ENCODE measurements at regions not wholly inside any gene's neighbourhood (a gene's known extent, or its start where the extent isn't known, plus 50 kb on each side); places are given as distances from the start of the nearest gene placed in this dataset.

- Histone ChIP-seq H3K4me1 (ENCODE audit: control insufficient read depth in 5 of 5, insufficient read depth in 5 of 5, low read length in 5 of 5) (peaks cover 0 to 15% (median 6%) of the 10 kb centered on the region in 5 donors), H3K36me3 (ENCODE audit: control insufficient read depth in 5 of 5, insufficient read depth in 5 of 5, low read length in 5 of 5) (no peaks in the 10 kb centered on the region), H3K27ac (ENCODE audit: low read depth, low read length) (no peak overlapping the region), H3K9ac (ENCODE audit: low read length in 5 of 5) (no peak overlapping the region), H3K9me3 (ENCODE audit: control insufficient read depth in 5 of 5, low read length in 5 of 5) (peaks cover 0 to 7% (median 0%) of the 10 kb centered on the region in 5 donors), H3K27me3 (ENCODE audit: control insufficient read depth in 5 of 5, insufficient read depth in 4 of 5, low read length in 5 of 5) (no peaks in the 10 kb centered on the region), H3K4me3 (ENCODE audit: low read depth in 1 of 5, low read length in 5 of 5) (no peak overlapping the region)
Observed at GRCh38 chr5:3026651-3027050, 275.2 kb upstream of the IRX2 start.

GRCh38 chr5:3026099-3026498 lies 274.6 kb upstream of the IRX2 start:
- Histone ChIP-seq H3K9ac (ENCODE audit: low read length in 5 of 5) (no peak overlapping the region), H3K4me1 (ENCODE audit: control insufficient read depth in 5 of 5, insufficient read depth in 5 of 5, low read length in 5 of 5) (peaks cover 0 to 15% (median 6%) of the 10 kb centered on the region in 5 donors), H3K4me3 (ENCODE audit: low read depth in 1 of 5, low read length in 5 of 5) (peak overlapping the region in 2 of 5 donors; percentile 0 to 28), H3K36me3 (ENCODE audit: control insufficient read depth in 5 of 5, insufficient read depth in 5 of 5, low read length in 5 of 5) (no peaks in the 10 kb centered on the region), H3K9me3 (ENCODE audit: control insufficient read depth in 5 of 5, low read length in 5 of 5) (peaks cover 0 to 3% (median 0%) of the 10 kb centered on the region in 5 donors), H3K27me3 (ENCODE audit: control insufficient read depth in 5 of 5, insufficient read depth in 4 of 5, low read length in 5 of 5) (no peaks in the 10 kb centered on the region), H3K27ac (ENCODE audit: low read depth, low read length) (no peak overlapping the region)

GRCh38 chr5:3025392-3025791 lies 273.9 kb upstream of the IRX2 start:
- peaks cover 0 to 15% (median 6%) of the 10 kb centered on the region in 5 donors for H3K4me1 ChIP-seq (ENCODE audit: control insufficient read depth in 5 of 5, insufficient read depth in 5 of 5, low read length in 5 of 5)
- H3K9me3 ChIP-seq (ENCODE audit: control insufficient read depth in 5 of 5, low read length in 5 of 5): peaks cover 0 to 2% (median 0%) of the 10 kb centered on the region in 5 donors
- H3K9ac ChIP-seq (ENCODE audit: low read length in 5 of 5): no peak overlapping the region
- no peak overlapping the region for H3K4me3 ChIP-seq (ENCODE audit: low read depth in 1 of 5, low read length in 5 of 5)
- H3K27ac ChIP-seq (ENCODE audit: low read depth, low read length): no peak overlapping the region
- no peaks in the 10 kb centered on the region for H3K36me3 ChIP-seq (ENCODE audit: control insufficient read depth in 5 of 5, insufficient read depth in 5 of 5, low read length in 5 of 5)
- no peaks in the 10 kb centered on the region for H3K27me3 ChIP-seq (ENCODE audit: control insufficient read depth in 5 of 5, insufficient read depth in 4 of 5, low read length in 5 of 5)

- H3K9me3 ChIP-seq (ENCODE audit: control insufficient read depth in 5 of 5, low read length in 5 of 5): peaks cover 0 to 2% (median 0%) of the 10 kb centered on the region in 5 donors
- no peaks in the 10 kb centered on the region for H3K36me3 ChIP-seq (ENCODE audit: control insufficient read depth in 5 of 5, insufficient read depth in 5 of 5, low read length in 5 of 5)
- H3K9ac ChIP-seq (ENCODE audit: low read length in 5 of 5): no peak overlapping the region
- H3K4me1 ChIP-seq (ENCODE audit: control insufficient read depth in 5 of 5, insufficient read depth in 5 of 5, low read length in 5 of 5): peaks cover 0 to 15% (median 6%) of the 10 kb centered on the region in 5 donors
- H3K27me3 ChIP-seq (ENCODE audit: control insufficient read depth in 5 of 5, insufficient read depth in 4 of 5, low read length in 5 of 5): no peaks in the 10 kb centered on the region
- no peak overlapping the region for H3K4me3 ChIP-seq (ENCODE audit: low read depth in 1 of 5, low read length in 5 of 5)
- no peak overlapping the region for H3K27ac ChIP-seq (ENCODE audit: low read depth, low read length)
Observed at GRCh38 chr5:3024976-3025375, 273.5 kb upstream of the IRX2 start.

GRCh38 chr5:3024554-3024953 lies 273.1 kb upstream of the IRX2 start:
- Histone ChIP-seq H3K9ac (ENCODE audit: low read length in 5 of 5) (no peak overlapping the region), H3K36me3 (ENCODE audit: control insufficient read depth in 5 of 5, insufficient read depth in 5 of 5, low read length in 5 of 5) (no peaks in the 10 kb centered on the region), H3K27me3 (ENCODE audit: control insufficient read depth in 5 of 5, insufficient read depth in 4 of 5, low read length in 5 of 5) (no peaks in the 10 kb centered on the region), H3K4me1 (ENCODE audit: control insufficient read depth in 5 of 5, insufficient read depth in 5 of 5, low read length in 5 of 5) (peaks cover 0 to 15% (median 6%) of the 10 kb centered on the region in 5 donors), H3K27ac (ENCODE audit: low read depth, low read length) (no peak overlapping the region), H3K9me3 (ENCODE audit: control insufficient read depth in 5 of 5, low read length in 5 of 5) (peaks cover 0 to 2% (median 0%) of the 10 kb centered on the region in 5 donors), H3K4me3 (ENCODE audit: low read depth in 1 of 5, low read length in 5 of 5) (no peak overlapping the region)

GRCh38 chr5:3024126-3024525 lies 272.6 kb upstream of the IRX2 start:
- peaks cover 0 to 15% (median 6%) of the 10 kb centered on the region in 5 donors for H3K4me1 ChIP-seq (ENCODE audit: control insufficient read depth in 5 of 5, insufficient read depth in 5 of 5, low read length in 5 of 5)
- no peaks in the 10 kb centered on the region for H3K36me3 ChIP-seq (ENCODE audit: control insufficient read depth in 5 of 5, insufficient read depth in 5 of 5, low read length in 5 of 5)
- H3K27ac ChIP-seq (ENCODE audit: low read depth, low read length): no peak overlapping the region
- peaks cover 0 to 2% (median 0%) of the 10 kb centered on the region in 5 donors for H3K9me3 ChIP-seq (ENCODE audit: control insufficient read depth in 5 of 5, low read length in 5 of 5)
- H3K4me3 ChIP-seq (ENCODE audit: low read depth in 1 of 5, low read length in 5 of 5): no peak overlapping the region
- no peaks in the 10 kb centered on the region for H3K27me3 ChIP-seq (ENCODE audit: control insufficient read depth in 5 of 5, insufficient read depth in 4 of 5, low read length in 5 of 5)
- H3K9ac ChIP-seq (ENCODE audit: low read length in 5 of 5): no peak overlapping the region

- Histone ChIP-seq H3K9me3 (ENCODE audit: control insufficient read depth in 5 of 5, low read length in 5 of 5) (peaks cover 0 to 2% (median 0%) of the 10 kb centered on the region in 5 donors), H3K4me1 (ENCODE audit: control insufficient read depth in 5 of 5, insufficient read depth in 5 of 5, low read length in 5 of 5) (peaks cover 0 to 15% (median 6%) of the 10 kb centered on the region in 5 donors), H3K27me3 (ENCODE audit: control insufficient read depth in 5 of 5, insufficient read depth in 4 of 5, low read length in 5 of 5) (no peaks in the 10 kb centered on the region), H3K4me3 (ENCODE audit: low read depth in 1 of 5, low read length in 5 of 5) (no peak overlapping the region), H3K27ac (ENCODE audit: low read depth, low read length) (no peak overlapping the region), H3K9ac (ENCODE audit: low read length in 5 of 5) (no peak overlapping the region), H3K36me3 (ENCODE audit: control insufficient read depth in 5 of 5, insufficient read depth in 5 of 5, low read length in 5 of 5) (no peaks in the 10 kb centered on the region)
Observed at GRCh38 chr5:3023656-3024055, 272.2 kb upstream of the IRX2 start.

GRCh38 chr5:3022665-3023064 lies 271.2 kb upstream of the IRX2 start:
- Histone ChIP-seq H3K4me1 (ENCODE audit: control insufficient read depth in 5 of 5, insufficient read depth in 5 of 5, low read length in 5 of 5) (peaks cover 0 to 15% (median 6%) of the 10 kb centered on the region in 5 donors), H3K27me3 (ENCODE audit: control insufficient read depth in 5 of 5, insufficient read depth in 4 of 5, low read length in 5 of 5) (no peaks in the 10 kb centered on the region), H3K27ac (ENCODE audit: low read depth, low read length) (no peak overlapping the region), H3K9me3 (ENCODE audit: control insufficient read depth in 5 of 5, low read length in 5 of 5) (peaks cover 0 to 2% (median 0%) of the 10 kb centered on the region in 5 donors), H3K4me3 (ENCODE audit: low read depth in 1 of 5, low read length in 5 of 5) (no peak overlapping the region), H3K36me3 (ENCODE audit: control insufficient read depth in 5 of 5, insufficient read depth in 5 of 5, low read length in 5 of 5) (no peaks in the 10 kb centered on the region), H3K9ac (ENCODE audit: low read length in 5 of 5) (no peak overlapping the region)

- Histone ChIP-seq H3K27me3 (ENCODE audit: control insufficient read depth in 5 of 5, insufficient read depth in 4 of 5, low read length in 5 of 5) (no peaks in the 10 kb centered on the region), H3K4me3 (ENCODE audit: low read depth in 1 of 5, low read length in 5 of 5) (no peak overlapping the region), H3K36me3 (ENCODE audit: control insufficient read depth in 5 of 5, insufficient read depth in 5 of 5, low read length in 5 of 5) (no peaks in the 10 kb centered on the region), H3K27ac (ENCODE audit: low read depth, low read length) (no peak overlapping the region), H3K4me1 (ENCODE audit: control insufficient read depth in 5 of 5, insufficient read depth in 5 of 5, low read length in 5 of 5) (peaks cover 0 to 5% (median 0%) of the 10 kb centered on the region in 5 donors), H3K9me3 (ENCODE audit: control insufficient read depth in 5 of 5, low read length in 5 of 5) (no peaks in the 10 kb centered on the region), H3K9ac (ENCODE audit: low read length in 5 of 5) (no peak overlapping the region)
Observed at GRCh38 chr5:3020426-3020825, 268.9 kb upstream of the IRX2 start.

- Histone ChIP-seq H3K36me3 (ENCODE audit: control insufficient read depth in 5 of 5, insufficient read depth in 5 of 5, low read length in 5 of 5) (no peaks in the 10 kb centered on the region), H3K4me3 (ENCODE audit: low read depth in 1 of 5, low read length in 5 of 5) (no peak overlapping the region), H3K4me1 (ENCODE audit: control insufficient read depth in 5 of 5, insufficient read depth in 5 of 5, low read length in 5 of 5) (no peaks in the 10 kb centered on the region), H3K9ac (ENCODE audit: low read length in 5 of 5) (no peak overlapping the region), H3K27me3 (ENCODE audit: control insufficient read depth in 5 of 5, insufficient read depth in 4 of 5, low read length in 5 of 5) (no peaks in the 10 kb centered on the region), H3K27ac (ENCODE audit: low read depth, low read length) (no peak overlapping the region), H3K9me3 (ENCODE audit: control insufficient read depth in 5 of 5, low read length in 5 of 5) (peaks cover 0 to 5% (median 4%) of the 10 kb centered on the region in 5 donors)
Observed at GRCh38 chr5:3019045-3019444, 267.6 kb upstream of the IRX2 start.

- H3K27me3 ChIP-seq (ENCODE audit: control insufficient read depth in 5 of 5, insufficient read depth in 4 of 5, low read length in 5 of 5): no peaks in the 10 kb centered on the region
- peaks cover 0 to 6% (median 4%) of the 10 kb centered on the region in 5 donors for H3K9me3 ChIP-seq (ENCODE audit: control insufficient read depth in 5 of 5, low read length in 5 of 5)
- H3K4me3 ChIP-seq (ENCODE audit: low read depth in 1 of 5, low read length in 5 of 5): no peak overlapping the region
- no peaks in the 10 kb centered on the region for H3K4me1 ChIP-seq (ENCODE audit: control insufficient read depth in 5 of 5, insufficient read depth in 5 of 5, low read length in 5 of 5)
- no peaks in the 10 kb centered on the region for H3K36me3 ChIP-seq (ENCODE audit: control insufficient read depth in 5 of 5, insufficient read depth in 5 of 5, low read length in 5 of 5)
- H3K27ac ChIP-seq (ENCODE audit: low read depth, low read length): no peak overlapping the region
- no peak overlapping the region for H3K9ac ChIP-seq (ENCODE audit: low read length in 5 of 5)
Observed at GRCh38 chr5:3011764-3012017, 260.2 kb upstream of the IRX2 start.

Measured in subcutaneous abdominal adipose tissue (tissue), 5 donors.